ENCODE measurements at regions not wholly inside any gene's neighbourhood (a gene's known extent, or its start where the extent isn't known, plus 50 kb on each side); places are given as distances from the start of the nearest gene placed in this dataset.

GRCh38 chr20:48451401-48451800 is 376.4 kb downstream of the PREX1 start:
- no peak for TF ChIP-seq CTCF (IDR thresholded peaks at IDR 0.05; ENCODE audit: low read depth, low read length)
- TF ChIP-seq EZH2phosphoT487 (IDR thresholded peaks at IDR 0.05; ENCODE audit: low read depth) = no peak
